GM21381 (cell line): ENCODE measurements at regions not wholly inside any gene's neighbourhood (a gene's known extent, or its start where the extent isn't known, plus 50 kb on each side); places are given as distances from the start of the nearest gene placed in this dataset.

Experiments used
- ATAC-seq: cut with Tn5 transposase; IDR thresholded peaks from one replicate; pipeline ENCODE4 v1.9.1; 2021; ENCODE audit warnings: mild to moderate bottlenecking, moderate library complexity; ENCODE audit not compliant: unreplicated experiment

- ATAC-seq, result no peak
These were observed 368.8 kb downstream of the GASK1B start for GRCh38 chr4:157803845-157804521.

GRCh38 chr4:157803421-157803820 is 369.4 kb downstream of the GASK1B start:
- no peak for ATAC-seq

- ATAC-seq, result no peak
These were observed 377.3 kb downstream of the GASK1B start for GRCh38 chr4:157795495-157795894.

GRCh38 chr4:157792716-157793115 is 380.1 kb downstream of the GASK1B start:
- no peak for ATAC-seq

GRCh38 chr4:157791236-157791635 is 381.6 kb downstream of the GASK1B start:
- no peak for ATAC-seq

- no peak for ATAC-seq
These were observed 385.2 kb downstream of the GASK1B start for GRCh38 chr4:157787618-157788017.

GRCh38 chr4:157781361-157781760 is 391.5 kb downstream of the GASK1B start:
- no peak for ATAC-seq

- ATAC-seq, result no peak
These were observed 393.7 kb downstream of the GASK1B start for GRCh38 chr4:157779081-157779480.

- ATAC-seq, result no peak
These were observed 395.8 kb downstream of the GASK1B start for GRCh38 chr4:157776930-157777528.

GRCh38 chr4:157775971-157776370 is 396.9 kb downstream of the GASK1B start:
- no peak for ATAC-seq

GRCh38 chr4:157772907-157773306 is 399.9 kb downstream of the GASK1B start:
- ATAC-seq, result no peak

- no peak for ATAC-seq
These were observed 404.4 kb downstream of the GASK1B start for GRCh38 chr4:157768419-157768818.

- ATAC-seq, result no peak
These were observed 409.3 kb downstream of the GASK1B start for GRCh38 chr4:157763490-157763889.

- no peak for ATAC-seq
These were observed 418.4 kb downstream of the GASK1B start for GRCh38 chr4:157754410-157754809.

- no peak for ATAC-seq
These were observed 421.2 kb downstream of the GASK1B start for GRCh38 chr4:157751631-157752030.

- no peak for ATAC-seq
These were observed 431.2 kb downstream of the GASK1B start for GRCh38 chr4:157741642-157742041.

- ATAC-seq, result no peak
These were observed 433.6 kb downstream of the GASK1B start for GRCh38 chr4:157739242-157739641.

- ATAC-seq, result no peak
These were observed 444.6 kb downstream of the GASK1B start for GRCh38 chr4:157728215-157728614.

GRCh38 chr4:157727163-157727562 is 445.7 kb downstream of the GASK1B start:
- ATAC-seq, result no peak

- no peak for ATAC-seq
These were observed 450.7 kb downstream of the GASK1B start for GRCh38 chr4:157722146-157722545.

- ATAC-seq, result no peak
These were observed 459.5 kb downstream of the GASK1B start for GRCh38 chr4:157713342-157713741.

- ATAC-seq, result no peak
These were observed 466.7 kb downstream of the GASK1B start for GRCh38 chr4:157706155-157706554.

- no peak for ATAC-seq
These were observed 470.0 kb downstream of the GASK1B start for GRCh38 chr4:157702831-157703230.
